ENCODE measurements at regions not wholly inside any gene's neighbourhood (a gene's known extent, or its start where the extent isn't known, plus 50 kb on each side); places are given as distances from the start of the nearest gene placed in this dataset.

DNA sequence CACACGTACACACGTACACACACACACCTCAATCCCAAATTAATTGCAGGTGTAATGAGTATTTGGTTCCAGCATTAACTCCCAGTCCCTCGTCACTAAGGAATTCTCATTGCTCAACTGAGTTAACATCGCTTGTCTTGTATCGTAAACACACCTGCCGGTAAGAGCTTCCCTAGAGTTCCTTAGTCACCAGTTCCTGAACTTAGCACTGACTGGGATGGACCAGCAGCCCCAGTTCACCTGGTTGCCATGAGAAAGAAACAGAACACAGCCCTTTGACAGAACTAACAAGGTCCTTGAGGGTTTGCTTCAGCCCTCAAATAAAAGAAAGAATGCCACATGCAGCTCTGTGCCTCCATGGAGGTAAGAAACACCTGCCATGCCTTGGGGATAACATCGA is 66.3 kb upstream of the SLCO3A1 start:
- Histone ChIP-seq H3K4me1 (ENCODE audit: insufficient read depth, low read length) (no peaks in the 10 kb centered on the region), H3K27ac (ENCODE audit: extremely low read length, insufficient read depth, low read length) (no peak overlapping the region), H3K4me3 (replicated peaks in 1 of 3; ENCODE audit: insufficient read depth in 1 of 3, low read depth in 2 of 3, low read length in 3 of 3) (no peak overlapping the region), H2AFZ (ENCODE audit: low read length) (no peak overlapping the region), H3K9me3 (ENCODE audit: low read length) (no peaks in the 10 kb centered on the region), H3K79me2 (ENCODE audit: insufficient read depth, low read length) (no peaks in the 10 kb centered on the region), H3K4me2 (ENCODE audit: low read depth, low read length) (no peak overlapping the region), H4K20me1 (ENCODE audit: insufficient read depth, low read length) (no peaks in the 10 kb centered on the region), H3K36me3 (replicated peaks in 1 of 2; ENCODE audit: control insufficient read depth in 1 of 2, insufficient read depth in 2 of 2, low read length in 2 of 2) (no peaks in the 10 kb centered on the region), H3K9ac (ENCODE audit: insufficient read depth, low read depth, low read length) (no peak overlapping the region), H3K27me3 (ENCODE audit: control insufficient read depth in 1 of 2, insufficient read depth in 2 of 2, low read length in 2 of 2) (0 out of 5 replicates have a peak, but pooled peaks cover 0 to 4% of the 10 kb centered on the region in 2 experiments)
- WGBS (ENCODE audit: low lambda C conversion rate): 1% methylated on average over 7 of the region's 7 CpGs
- ChIA-PET POLR2A (no interaction called here), CTCF (ENCODE audit: low intra/inter-chr PET ratio, low total read pairs) (no interaction called here)
- no peak for FAIRE-seq
- ATAC-seq: no peak
- intact Hi-C loops (cut with micrococcal nuclease; ENCODE audit: unreplicated experiment) (no loop called here), in situ Hi-C loops (cut with HindIII; ENCODE audit: extremely low pct_ligation_motif_present, low pct_unique_long_range_greater_than_20kb) (no loop called here)
- DNase-seq (ENCODE audit: low spot score): no peak
- no TSS peak for BruUV-seq (replicated peaks)
- TF ChIP-seq, protein P1, sequence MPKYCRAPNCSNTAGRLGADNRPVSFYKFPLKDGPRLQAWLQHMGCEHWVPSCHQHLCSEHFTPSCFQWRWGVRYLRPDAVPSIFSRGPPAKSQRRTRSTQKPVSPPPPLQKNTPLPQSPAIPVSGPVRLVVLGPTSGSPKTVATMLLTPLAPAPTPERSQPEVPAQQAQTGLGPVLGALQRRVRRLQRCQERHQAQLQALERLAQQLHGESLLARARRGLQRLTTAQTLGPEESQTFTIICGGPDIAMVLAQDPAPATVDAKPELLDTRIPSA (CRISPR knock-in tag; IDR thresholded peaks at IDR 0.05; ENCODE audit: borderline replicate concordance): no peak
- no peak for TF ChIP-seq SNAPC2 (CRISPR knock-in tag; IDR thresholded peaks at IDR 0.05)
- no peak for TF ChIP-seq RFX5 (IDR thresholded peaks at IDR 0.05; ENCODE audit: low read depth, low read length)
- TF ChIP-seq ZFP36 (IDR thresholded peaks at IDR 0.05; ENCODE audit: borderline replicate concordance, low read depth, low read length, partially characterized antibody): no peak
- TF ChIP-seq, protein P2, sequence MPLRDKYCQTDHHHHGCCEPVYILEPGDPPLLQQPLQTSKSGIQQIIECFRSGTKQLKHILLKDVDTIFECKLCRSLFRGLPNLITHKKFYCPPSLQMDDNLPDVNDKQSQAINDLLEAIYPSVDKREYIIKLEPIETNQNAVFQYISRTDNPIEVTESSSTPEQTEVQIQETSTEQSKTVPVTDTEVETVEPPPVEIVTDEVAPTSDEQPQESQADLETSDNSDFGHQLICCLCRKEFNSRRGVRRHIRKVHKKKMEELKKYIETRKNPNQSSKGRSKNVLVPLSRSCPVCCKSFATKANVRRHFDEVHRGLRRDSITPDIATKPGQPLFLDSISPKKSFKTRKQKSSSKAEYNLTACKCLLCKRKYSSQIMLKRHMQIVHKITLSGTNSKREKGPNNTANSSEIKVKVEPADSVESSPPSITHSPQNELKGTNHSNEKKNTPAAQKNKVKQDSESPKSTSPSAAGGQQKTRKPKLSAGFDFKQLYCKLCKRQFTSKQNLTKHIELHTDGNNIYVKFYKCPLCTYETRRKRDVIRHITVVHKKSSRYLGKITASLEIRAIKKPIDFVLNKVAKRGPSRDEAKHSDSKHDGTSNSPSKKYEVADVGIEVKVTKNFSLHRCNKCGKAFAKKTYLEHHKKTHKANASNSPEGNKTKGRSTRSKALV (CRISPR knock-in tag; IDR thresholded peaks at IDR 0.05): no peak
- TF ChIP-seq, protein P3, sequence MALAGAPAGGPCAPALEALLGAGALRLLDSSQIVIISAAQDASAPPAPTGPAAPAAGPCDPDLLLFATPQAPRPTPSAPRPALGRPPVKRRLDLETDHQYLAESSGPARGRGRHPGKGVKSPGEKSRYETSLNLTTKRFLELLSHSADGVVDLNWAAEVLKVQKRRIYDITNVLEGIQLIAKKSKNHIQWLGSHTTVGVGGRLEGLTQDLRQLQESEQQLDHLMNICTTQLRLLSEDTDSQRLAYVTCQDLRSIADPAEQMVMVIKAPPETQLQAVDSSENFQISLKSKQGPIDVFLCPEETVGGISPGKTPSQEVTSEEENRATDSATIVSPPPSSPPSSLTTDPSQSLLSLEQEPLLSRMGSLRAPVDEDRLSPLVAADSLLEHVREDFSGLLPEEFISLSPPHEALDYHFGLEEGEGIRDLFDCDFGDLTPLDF (CRISPR knock-in tag; IDR thresholded peaks at IDR 0.05): no peak
- TF ChIP-seq U2AF1 (optimal IDR thresholded peaks at IDR 0.05; ENCODE audit: low read depth, low read length): no peak
- TF ChIP-seq ZMYM2 (CRISPR knock-in tag; IDR thresholded peaks at IDR 0.05): no peak
- no peak for TF ChIP-seq FLYWCH1 (CRISPR knock-in tag; IDR thresholded peaks at IDR 0.05)
- no peak for TF ChIP-seq THYN1 (CRISPR knock-in tag; IDR thresholded peaks at IDR 0.05; ENCODE audit: borderline replicate concordance, low read depth)
- TF ChIP-seq, protein P4, sequence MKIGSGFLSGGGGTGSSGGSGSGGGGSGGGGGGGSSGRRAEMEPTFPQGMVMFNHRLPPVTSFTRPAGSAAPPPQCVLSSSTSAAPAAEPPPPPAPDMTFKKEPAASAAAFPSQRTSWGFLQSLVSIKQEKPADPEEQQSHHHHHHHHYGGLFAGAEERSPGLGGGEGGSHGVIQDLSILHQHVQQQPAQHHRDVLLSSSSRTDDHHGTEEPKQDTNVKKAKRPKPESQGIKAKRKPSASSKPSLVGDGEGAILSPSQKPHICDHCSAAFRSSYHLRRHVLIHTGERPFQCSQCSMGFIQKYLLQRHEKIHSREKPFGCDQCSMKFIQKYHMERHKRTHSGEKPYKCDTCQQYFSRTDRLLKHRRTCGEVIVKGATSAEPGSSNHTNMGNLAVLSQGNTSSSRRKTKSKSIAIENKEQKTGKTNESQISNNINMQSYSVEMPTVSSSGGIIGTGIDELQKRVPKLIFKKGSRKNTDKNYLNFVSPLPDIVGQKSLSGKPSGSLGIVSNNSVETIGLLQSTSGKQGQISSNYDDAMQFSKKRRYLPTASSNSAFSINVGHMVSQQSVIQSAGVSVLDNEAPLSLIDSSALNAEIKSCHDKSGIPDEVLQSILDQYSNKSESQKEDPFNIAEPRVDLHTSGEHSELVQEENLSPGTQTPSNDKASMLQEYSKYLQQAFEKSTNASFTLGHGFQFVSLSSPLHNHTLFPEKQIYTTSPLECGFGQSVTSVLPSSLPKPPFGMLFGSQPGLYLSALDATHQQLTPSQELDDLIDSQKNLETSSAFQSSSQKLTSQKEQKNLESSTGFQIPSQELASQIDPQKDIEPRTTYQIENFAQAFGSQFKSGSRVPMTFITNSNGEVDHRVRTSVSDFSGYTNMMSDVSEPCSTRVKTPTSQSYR (CRISPR knock-in tag; IDR thresholded peaks at IDR 0.05; ENCODE audit: borderline replicate concordance): no peak
- TF ChIP-seq, protein P5, sequence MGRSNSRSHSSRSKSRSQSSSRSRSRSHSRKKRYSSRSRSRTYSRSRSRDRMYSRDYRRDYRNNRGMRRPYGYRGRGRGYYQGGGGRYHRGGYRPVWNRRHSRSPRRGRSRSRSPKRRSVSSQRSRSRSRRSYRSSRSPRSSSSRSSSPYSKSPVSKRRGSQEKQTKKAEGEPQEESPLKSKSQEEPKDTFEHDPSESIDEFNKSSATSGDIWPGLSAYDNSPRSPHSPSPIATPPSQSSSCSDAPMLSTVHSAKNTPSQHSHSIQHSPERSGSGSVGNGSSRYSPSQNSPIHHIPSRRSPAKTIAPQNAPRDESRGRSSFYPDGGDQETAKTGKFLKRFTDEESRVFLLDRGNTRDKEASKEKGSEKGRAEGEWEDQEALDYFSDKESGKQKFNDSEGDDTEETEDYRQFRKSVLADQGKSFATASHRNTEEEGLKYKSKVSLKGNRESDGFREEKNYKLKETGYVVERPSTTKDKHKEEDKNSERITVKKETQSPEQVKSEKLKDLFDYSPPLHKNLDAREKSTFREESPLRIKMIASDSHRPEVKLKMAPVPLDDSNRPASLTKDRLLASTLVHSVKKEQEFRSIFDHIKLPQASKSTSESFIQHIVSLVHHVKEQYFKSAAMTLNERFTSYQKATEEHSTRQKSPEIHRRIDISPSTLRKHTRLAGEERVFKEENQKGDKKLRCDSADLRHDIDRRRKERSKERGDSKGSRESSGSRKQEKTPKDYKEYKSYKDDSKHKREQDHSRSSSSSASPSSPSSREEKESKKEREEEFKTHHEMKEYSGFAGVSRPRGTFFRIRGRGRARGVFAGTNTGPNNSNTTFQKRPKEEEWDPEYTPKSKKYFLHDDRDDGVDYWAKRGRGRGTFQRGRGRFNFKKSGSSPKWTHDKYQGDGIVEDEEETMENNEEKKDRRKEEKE (IDR thresholded peaks at IDR 0.05): no peak
- no peak for TF ChIP-seq ZNF446 (CRISPR knock-in tag; IDR thresholded peaks at IDR 0.05)

All from HepG2 (cell line).